ENCODE measurements at regions not wholly inside any gene's neighbourhood (a gene's known extent, or its start where the extent isn't known, plus 50 kb on each side); places are given as distances from the start of the nearest gene placed in this dataset.

DNA sequence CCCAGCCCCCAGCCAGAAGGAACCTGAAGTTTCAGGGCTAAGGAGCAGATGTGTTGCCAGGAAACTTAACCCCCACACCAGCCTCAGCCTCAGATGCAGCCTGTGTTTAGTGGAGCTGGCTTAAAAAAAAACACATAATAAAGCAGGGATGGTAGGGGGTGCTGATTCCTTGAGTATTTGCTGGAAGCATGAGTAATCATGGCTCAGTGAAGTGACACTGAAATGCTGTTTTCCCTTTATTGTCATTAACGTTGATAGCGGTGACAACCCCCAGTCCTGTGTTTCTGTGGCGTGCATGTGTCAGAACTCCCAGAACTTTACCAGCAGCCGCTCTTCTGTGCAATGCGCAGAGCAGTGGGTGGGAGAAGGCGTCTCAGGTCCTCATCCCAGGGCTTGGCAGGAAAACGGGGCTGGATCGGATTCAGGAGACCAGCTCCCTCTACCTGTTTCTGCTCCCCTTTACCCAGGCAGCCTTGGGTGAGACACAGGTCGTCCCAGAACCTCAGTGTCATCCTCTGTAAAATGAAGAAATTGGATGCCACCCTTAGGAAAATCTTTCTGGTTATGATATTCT lies 1282.1 kb downstream of the TBC1D22A start:
- FAIRE-seq, result no peak

DNA sequence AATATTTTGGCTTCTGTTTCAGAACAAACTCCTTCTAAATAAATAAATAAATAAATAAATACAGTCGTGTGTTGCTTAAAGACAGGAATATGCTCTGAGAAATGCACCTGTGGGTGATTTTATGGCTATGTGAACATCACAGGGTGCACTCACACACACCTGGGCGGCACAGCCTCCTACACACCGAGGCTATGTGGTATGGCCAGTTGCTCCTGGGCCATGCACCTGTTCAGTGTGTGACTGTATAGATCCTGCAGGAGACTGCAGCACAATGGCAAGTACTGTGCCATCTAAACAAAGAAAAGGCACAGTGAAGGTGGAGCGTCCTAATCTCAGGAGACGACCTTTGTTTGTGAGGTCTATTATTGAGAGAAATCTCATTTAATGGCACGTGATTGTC lies 1281.1 kb downstream of the TBC1D22A start:
- FAIRE-seq, result no peak

DNA sequence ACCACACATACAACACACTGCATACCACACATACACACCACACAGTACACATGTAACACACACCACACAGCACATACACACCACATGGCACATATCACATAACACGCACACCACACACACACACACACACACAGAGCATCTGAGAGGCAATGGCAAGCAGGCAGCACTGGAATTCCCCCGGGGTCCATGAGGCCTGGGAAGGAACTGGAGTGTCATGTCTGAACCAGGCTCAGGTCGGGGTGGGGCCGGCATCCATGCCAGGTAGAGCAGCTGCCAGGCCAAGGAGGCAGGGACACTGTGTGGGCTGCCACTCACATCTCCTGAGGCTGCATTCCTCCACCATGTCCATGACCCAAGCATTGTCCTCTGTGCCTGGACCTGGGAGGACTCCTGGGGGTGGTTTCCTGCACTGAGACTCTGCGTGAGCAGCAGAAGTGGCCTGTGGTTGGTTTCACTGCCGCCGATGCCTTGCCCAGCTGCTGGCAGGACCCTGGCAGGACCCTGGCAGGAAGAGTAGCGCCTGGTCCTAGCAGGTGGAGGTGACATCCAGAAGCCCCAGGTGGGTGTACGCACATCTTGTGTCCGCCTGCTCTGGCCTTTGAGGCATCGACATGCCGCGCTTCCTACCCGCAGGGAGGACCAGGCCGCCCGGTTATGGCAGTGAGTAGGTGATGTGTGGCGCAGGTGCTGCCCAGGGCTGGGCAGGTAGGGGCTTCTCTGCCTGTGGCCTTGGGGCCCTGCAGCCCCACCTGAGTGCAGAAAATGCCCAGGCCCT lies 1280.4 kb downstream of the TBC1D22A start:
- no peak for FAIRE-seq

DNA sequence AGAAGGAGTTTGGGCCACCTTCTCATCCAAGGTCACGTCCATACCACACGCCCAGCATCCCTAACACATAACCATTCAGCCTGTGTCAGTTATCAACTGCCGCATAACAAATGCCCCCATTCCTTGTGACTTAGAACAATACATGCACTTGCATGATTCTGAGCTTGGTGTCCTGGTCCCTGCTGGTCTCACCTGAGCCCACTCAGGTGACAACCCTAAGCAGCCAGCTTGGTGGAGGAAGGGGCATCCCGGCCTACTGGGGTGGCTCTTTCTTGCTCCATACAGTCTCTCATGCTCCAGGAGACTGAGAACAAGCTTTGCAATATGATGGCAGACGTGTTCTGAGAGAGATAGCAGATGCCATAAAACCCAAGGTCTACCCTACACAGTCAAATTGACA lies 1276.9 kb downstream of the TBC1D22A start:
- FAIRE-seq, result no peak

DNA sequence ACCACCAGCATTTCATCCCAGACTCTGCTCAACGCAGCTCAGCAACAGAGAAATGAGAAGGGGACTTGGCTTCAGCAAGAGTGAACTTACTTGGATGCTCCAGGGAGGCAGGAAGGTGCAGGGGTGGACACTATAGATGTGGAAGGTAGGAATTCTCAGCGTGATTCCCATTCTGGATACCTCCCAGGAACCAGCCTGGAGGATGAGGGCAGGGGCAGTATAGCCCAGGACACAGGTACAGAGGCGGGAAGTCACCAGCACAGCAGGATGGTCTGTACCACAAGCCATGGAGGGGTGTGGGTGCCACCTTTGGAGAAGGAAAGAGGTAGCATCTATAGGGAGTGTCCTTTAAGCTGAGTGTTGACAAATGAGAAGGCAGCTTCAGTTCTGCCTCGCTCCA lies 1275.2 kb downstream of the TBC1D22A start:
- no peak for FAIRE-seq

DNA sequence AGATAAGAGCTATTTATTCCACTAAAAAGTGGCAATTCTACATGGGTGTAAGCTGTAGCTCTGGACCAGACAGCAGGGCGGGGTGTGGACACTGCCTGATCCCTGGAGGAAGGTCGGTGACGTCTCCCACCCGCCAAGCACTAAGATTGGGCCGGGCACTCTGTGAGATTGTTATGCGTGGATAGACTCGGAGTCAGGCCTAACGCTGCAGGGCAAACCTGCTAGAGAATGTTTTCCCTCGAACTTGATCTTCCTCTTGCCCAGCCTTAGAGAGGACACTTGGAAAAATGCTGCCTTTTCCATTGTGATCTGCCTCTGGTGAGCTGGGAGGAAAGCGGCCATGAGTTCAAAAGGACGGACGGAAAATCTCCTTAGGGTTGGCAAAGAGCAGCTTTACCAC lies 1273.4 kb downstream of the TBC1D22A start:
- FAIRE-seq, result no peak

DNA sequence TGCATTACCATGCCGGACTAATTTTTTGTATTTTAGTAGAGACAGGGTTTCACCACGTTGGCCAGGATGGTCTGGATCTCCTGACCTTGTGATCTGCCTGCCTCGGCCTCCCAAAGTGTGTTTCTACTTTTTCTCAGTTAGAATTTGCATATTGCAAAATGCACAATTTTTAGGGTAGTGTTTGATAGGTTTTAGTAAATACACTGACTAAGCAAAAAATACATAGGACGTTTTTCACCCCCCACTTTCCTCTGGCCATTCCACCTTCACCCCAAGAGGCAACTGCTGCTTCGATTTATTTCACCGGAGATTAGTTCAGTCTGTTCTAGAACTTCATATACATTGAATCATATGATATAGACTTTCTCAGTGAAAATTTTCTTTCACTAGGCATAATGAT lies 1269.1 kb downstream of the TBC1D22A start:
- FAIRE-seq, result no peak

DNA sequence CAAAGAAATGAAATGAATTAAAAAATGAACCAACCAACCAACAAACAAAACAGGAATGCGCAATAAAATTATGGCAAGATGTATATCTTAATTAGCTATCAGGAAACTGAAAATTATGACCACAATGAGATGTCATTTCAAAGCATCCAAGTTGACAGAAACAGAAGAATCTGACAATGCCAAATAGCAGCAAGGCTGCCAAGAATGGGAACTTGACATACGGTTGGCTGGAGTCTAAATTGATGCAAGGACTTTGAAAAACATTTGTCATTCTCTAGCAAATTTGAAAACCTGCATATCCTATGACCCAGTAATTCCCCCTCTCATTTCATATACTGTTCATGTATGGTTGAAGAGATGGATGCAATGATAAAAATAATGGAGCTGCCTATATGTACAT lies 1262.6 kb downstream of the TBC1D22A start:
- no peak for FAIRE-seq

DNA sequence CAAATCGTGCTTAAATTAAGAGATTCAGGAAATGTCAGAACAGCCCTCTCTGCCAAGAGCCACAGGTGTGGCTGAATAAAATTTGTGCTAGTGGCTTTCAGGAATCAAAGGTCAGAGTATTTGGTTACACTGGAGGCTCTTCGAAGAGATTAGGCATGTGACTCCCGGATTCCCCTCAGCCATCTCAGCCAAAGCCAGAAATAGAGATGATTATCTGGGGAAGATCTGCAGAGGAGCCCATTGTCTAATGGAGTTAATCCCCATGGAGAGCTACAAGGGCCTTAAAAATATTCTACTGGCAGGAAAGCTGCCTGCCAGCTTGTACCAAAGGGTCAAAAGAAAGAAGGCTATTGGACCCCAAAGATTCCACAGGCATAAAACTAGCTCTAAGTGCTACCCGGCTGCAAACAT lies 1259.5 kb downstream of the TBC1D22A start:
- FAIRE-seq, result no peak

DNA sequence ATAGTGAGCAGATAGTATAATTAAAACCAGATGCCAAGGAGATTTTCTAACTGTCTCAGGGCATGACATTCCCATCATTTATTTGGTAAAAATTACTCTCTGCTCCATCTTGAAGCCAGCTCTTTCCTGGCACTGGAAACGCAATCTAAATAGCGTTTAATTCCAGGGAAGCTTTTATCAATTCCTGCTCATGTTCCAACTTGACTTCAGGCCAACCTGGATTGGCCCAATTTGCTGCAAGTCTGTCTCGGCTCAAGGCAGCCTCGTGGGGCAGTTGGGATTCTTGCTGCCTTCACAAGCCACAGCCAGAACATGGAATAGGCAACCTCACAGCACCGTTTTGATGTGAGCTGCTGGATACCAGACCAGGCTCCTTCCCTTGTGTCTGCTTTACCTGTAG lies 1255.9 kb downstream of the TBC1D22A start:
- no peak for FAIRE-seq

DNA sequence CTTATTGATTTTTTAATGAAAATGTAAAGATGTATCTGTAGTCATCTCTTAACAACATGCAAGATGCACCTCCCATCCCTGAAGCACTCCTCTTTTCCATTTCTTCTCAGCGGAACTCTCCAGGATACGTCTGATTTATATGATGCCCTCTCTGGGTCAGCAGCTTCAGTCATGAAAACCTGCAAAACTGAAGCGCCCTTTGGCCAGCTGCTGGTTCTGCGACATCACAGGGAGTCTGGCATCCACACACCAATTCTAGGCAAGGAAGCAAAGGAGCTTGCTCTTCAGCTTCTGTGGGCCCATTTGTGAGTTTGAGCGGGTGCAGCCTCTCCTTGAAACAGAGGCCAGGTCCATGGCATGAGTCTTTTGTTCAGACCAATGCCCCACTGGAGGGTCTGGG lies 1253.3 kb downstream of the TBC1D22A start:
- FAIRE-seq, result no peak

DNA sequence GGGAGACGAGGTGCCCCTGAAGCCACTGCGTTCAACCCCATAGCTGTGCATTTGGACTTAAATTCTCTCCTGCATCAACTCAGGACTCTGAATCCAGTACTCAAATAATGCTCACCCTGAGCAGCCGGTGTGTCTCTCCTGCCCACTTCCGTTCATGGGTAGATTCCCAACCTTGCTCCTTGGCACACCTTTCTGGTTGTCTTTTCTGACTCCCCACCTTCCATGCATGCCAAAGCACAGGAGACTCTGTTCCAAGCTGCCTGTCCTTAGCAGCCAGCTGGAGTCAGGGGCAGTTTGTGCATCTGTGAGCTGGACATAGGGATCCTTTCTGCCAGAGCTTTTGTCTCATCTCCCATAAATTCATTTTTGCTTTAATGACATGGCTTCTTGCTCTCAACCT lies 1242.5 kb downstream of the TBC1D22A start:
- no peak for FAIRE-seq

DNA sequence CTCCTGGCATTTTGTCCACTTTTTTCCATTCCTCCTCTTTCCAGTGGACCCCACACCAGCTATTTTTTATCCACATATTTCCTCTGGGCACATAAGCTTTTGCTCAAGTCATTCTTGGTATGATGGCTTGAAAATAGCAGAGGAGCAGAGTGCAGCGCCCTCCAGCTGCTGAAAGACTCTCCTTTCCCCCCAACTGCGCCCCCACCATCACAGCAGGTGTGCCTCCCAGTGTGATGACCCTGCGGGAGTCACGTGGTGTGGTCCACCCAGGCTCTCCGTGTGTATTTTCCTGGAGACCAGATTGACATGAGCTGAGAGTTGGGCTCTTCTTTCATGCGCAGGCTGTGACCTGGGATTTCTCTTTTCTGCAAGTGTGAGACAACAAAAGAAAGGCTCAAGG lies 1241.6 kb downstream of the TBC1D22A start:
- no peak for FAIRE-seq

DNA sequence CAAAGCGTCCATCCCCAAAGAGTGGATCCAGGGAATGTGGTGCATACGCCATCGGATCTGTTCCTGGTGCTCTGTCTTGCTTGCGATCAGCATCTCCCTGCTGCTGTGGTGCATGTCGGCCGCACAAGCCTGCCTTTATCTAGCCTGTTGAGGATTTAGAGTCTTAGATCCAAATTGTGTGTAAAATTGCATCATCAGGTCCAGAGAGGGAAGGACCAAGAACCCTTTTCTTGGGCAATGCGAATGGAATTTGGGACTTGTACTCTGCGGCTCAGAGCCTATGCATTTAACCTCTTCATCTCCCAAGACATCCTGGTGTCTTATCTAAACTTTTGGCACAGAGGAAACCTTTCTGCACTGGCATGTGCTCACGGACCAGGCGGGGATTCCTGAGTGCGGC lies 1238.7 kb downstream of the TBC1D22A start:
- no peak for FAIRE-seq

DNA sequence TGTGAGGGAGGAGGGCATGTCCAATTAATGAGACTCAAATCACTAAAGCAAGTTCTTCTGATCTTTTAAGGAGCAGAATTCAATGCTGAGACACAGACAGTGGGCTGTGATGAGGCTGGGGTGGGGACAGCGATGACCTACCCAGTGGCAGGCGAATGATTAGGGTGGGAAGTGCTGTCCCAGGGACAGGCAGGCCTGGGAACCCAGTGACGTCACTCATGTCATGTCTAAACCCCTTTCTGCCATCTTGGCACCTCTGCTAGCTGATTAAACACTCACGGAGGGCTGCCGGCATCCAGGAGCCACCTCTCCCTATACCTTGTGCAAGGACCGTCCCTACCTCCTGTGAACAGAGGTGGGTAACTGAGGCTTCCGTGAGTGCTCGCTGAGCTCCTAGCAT lies 1235.2 kb downstream of the TBC1D22A start:
- no peak for FAIRE-seq

DNA sequence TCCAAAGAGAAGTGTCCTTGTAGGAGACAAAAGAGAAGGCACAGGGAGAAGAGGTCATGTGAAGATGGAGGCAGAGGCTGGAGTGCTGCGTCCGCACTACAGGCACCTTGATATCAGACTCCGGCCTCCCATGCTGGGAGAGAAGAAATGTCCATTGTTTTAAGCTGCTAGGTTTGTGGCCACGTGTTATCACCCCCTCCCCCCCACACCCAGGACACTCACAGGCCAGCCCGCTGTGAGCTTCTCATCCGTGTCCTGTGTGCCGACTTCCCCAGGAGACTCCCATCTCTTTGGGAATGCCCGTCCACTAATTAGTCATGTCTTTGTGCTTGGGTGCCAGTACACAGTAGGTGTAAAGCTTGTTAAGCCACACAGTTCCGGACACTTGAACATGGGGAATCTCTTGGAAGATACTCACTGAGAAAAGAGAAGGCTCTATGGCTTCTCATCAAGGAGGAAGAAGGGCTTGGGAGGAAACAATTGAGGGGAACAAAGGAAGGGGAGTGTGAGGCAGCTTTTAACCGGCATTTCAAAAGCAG lies 1234.7 kb downstream of the TBC1D22A start:
- FAIRE-seq, result no peak

DNA sequence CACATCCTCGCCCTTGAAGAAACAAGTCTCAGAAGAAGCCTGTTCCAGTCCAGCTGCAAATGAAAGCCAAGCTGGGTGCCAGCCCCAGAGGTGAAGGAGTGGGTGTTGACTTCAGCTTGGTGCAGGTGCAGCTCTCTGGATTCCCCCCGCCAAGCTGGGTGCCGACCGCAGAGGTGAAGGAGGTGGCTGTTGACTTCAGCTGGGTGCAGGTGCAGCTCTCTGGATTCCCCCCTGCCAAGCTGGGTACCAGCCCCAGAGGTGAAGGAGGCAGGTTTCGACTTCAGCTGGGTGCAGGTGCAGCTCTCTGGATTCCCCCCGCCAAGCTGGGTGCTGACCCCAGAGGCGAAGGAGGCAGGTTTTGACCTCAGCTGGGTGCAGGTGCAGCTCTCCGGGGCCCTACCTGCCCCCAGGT lies 1234.0 kb downstream of the TBC1D22A start:
- FAIRE-seq, result no peak

DNA sequence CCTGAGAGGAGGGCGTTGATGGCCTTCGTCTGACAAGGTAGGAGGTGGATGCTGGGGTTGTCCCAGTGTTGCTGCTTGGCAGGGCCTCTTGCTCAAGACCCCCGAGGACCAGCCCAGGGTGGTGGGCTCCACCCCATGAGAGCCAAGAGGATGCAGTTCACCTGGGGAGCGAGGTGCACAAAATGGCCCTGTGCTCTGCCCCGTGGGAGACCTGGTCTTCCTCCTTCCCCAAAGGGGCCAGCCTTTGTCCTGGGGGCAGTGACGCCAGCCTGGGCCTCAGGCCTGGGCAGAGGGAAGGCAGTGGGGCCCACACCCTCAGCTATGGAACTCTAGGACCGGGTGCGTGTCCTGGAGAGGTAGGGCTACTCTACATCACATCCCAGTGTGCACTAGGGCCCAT lies 1233.3 kb downstream of the TBC1D22A start:
- no peak for FAIRE-seq

DNA sequence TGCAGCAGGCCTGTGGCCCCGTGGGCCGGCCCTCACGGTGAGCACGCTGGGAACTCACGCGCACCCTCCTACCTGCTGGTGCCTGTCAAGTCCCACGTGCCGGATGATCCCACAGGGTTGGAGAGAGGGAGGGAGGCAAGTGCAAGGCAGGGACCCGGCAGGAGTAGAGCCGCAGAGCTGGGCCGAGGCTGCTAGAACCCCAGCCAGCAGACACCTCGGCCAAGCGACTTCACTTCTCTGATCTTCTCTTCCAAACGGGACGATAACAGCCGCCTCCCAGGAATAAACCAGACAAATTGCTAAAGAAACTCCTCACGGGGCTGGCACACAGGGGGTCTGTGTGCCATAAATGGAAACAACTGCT lies 1232.8 kb downstream of the TBC1D22A start:
- FAIRE-seq, result no peak

DNA sequence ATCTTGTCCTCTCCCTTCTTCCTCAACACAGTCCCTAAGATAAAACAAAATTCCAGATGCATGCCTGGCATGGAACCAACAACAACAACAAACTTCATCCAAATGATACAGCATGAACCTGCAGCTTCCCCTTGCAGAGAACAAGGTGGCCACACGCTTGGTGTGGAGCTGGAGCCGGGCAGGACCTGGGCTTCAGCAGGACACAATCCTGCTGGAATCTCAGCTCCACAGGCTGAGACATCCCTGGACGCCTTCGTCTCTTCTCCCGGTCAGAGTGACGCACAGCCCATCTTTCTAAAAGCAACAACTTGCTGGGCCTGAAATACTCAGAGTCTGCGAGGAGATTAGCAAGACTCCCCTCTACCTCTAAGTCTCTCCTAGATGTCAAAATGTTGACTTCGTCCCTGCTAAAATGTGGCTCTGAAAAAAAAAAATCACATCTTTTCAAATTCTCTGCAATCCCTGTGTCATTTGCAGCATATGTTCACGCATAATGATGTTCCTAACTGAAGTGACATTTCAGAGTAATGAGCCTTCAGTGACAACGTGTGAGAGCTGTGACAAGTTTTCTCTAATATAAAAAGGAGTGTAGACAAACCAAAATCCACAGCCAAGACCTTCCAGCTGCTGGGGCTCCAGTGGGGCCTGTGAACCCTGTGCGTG lies 1232.3 kb downstream of the TBC1D22A start:
- no peak for FAIRE-seq

DNA sequence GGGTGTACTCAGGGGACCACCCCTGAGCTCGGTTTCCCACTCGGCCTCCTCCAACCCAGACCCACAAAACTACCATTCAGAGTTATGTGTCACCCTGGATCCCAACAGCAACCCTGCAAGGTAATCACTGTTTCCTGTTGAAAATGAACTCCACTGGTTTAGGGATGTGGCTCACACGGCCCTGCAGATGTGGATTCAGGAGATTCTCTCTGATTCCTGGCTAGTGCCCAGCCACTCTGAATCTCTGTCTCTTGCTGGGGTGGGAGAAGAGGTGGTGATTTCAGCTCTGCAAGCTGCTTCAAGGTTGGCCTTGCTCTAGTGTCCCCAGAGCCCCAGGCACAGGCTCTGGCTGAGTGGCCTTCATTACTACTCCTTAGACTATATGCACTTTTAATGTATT lies 1231.6 kb downstream of the TBC1D22A start:
- no peak for FAIRE-seq

DNA sequence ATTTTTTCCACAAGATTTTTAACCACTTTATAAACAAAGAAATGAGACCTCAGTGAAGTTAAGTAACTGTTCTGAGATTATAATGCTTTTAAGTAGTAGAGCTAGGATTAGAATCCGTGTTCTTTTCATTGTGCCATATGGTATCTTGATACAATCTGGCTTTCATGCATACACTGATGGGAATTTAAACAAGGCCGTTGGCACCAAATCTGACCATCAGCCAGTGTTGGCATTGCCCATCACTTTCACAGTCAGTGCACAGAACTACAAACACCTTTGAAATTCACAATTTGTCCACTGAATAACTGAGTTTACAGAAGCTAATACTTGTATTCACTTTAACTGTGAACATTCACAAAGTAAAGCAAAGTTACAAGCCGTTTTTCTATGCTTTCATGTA lies 1228.0 kb downstream of the TBC1D22A start:
- FAIRE-seq, result no peak

DNA sequence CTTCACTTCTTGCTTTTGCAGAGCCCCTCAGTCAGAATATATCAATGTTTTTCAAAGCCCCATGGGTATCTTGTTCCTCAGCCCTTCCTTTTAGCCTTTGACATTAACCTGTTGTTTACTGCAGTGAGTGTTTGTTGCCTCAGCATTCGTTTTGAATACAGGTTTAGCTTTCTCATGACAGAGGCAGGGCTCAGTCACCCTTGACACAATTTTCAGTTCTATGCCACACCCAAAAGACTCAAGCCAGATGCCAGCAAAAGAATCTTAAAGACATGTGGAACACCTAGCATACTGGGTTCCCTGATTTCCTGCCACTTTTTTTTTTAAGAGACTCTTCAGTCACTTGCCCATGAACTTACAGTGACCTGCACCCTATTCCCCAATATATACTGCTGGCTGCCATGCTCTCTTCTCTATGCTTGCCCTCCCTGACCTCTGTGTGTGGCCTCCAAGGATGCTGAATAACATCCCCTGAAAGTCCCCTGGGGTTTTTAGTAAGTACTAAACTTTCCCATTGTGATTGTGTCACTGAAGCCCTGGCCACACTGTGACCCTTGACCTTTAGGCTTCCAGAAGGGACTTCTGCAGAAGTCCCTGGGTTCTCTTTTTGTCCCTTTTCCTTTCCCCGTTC lies 1225.5 kb downstream of the TBC1D22A start:
- FAIRE-seq, result no peak

DNA sequence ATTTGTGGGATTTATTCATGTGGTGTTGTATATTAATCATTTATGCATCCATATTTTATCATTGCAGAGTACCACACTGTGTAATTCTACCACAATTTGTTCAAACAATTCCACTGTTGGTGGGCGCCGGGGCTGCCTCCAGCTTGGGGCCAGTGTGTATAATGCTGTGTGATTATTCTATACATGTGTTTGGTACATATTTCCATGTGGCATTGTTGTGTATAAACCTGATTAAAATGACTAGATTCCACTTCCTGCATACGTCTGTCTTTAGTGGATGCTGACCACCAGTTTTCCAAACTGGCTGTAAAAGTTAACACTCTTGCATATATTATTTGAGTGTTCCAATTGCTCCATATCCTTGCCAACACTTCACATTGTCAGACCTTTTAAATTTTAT lies 1213.8 kb downstream of the TBC1D22A start:
- FAIRE-seq, result no peak
